GM21529 (cell line): ENCODE measurements at regions not wholly inside any gene's neighbourhood (a gene's known extent, or its start where the extent isn't known, plus 50 kb on each side); places are given as distances from the start of the nearest gene placed in this dataset.
A peak's percentile ranks its signal among the peaks of the same experiment; 100 is the strongest.

Source experiments
- ATAC-seq: cut with Tn5 transposase; IDR thresholded peaks from one replicate; pipeline ENCODE4 v1.9.1; 2021; ENCODE audit not compliant: unreplicated experiment

DNA sequence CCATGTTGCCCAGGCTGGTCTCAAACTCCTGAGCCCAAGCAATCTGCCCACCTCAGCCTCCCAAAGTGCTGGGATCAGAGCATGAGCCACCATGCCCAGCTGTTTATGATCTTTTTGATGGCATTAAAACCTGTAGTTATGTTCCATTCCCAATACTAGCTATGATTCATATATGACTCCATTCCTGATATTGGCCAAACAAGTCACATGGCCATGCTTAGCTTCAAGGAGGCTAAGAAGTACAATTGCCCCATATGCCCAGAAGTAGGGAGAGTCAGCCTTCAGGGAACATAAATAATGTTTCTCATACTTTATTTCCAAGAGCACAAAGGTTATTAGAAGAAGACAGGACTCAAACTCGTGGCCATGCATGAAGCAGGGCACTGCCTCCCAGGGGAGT lies 132.4 kb upstream of the RAB6C start:
- no peak for ATAC-seq

DNA sequence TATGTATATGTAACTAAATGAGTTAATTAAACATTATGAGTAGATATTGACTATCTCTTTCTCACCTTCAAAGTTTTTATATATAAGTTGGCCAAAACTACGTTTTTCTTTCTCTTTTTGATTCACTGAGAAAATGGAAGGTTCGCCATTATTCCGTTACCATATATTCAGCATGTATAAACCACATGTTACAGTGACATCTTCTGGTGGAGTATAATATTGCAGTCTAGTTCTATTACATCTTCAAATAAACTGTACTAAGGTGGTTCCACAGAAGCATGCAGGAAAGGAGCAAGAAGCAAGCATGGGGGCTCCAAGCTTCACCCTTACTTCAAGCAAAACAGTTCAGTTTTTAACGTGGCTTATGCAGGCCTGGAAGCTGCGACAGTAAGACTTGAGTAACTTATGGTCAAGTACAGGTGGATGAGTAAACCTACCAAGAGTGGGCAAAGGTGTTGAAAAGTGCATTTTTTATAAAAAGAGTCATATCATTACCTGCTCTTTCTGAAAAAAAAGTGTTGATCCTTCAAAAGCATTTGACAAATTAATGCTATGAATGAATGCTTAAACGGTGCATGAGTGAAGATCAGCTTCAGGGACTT lies 129.8 kb upstream of the RAB6C start:
- peak; percentile 64 for ATAC-seq

- no peak for ATAC-seq
Observed at GRCh38 chr2:129857200-129857599, 122.3 kb upstream of the RAB6C start.

GRCh38 chr2:129859175-129859574 lies 120.3 kb upstream of the RAB6C start:
- no peak for ATAC-seq

GRCh38 chr2:129860088-129860487 lies 119.4 kb upstream of the RAB6C start:
- no peak for ATAC-seq

GRCh38 chr2:129861666-129862288 lies 117.7 kb upstream of the RAB6C start:
- no peak for ATAC-seq

GRCh38 chr2:129862668-129863067 lies 116.8 kb upstream of the RAB6C start:
- ATAC-seq = no peak

DNA sequence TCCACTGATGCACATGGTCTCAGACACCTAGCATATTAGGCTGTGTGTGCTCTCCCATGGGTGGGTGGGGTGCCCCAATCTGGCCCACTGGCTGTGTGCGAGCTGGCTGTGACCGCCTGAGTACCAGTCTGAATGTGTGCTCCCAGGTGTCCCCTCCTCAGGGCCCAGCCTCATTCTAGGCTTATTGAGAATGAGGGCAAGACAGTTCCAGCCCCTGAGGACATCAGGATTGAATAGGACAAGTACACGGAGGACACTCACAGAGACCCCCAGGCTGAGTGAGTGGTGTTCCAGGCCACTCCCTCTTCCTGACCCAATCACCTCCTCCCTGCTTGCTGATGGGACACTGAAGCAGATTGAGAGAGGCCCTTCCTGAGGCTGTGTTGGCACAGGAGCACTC lies 116.1 kb upstream of the RAB6C start:
- ATAC-seq = no peak

DNA sequence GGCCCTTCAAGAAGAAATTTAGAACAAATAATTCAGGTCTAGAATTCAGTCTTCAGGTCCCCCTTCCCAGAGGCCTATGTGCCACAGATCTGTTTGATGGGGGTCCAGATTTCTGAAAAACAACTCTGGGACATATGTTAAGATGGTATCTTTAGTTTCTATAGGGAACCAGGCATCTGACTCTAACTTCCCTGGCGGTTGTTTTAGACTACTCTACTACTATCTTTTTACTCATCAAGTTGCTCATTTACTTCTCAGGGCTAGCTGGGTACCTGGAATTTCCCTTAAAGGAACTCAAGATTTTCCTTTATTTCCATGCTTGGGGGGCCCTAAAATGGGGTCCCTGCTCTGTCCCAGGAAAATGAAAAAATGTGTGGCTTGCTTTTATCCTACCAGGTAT lies 114.7 kb upstream of the RAB6C start:
- ATAC-seq = no peak

DNA sequence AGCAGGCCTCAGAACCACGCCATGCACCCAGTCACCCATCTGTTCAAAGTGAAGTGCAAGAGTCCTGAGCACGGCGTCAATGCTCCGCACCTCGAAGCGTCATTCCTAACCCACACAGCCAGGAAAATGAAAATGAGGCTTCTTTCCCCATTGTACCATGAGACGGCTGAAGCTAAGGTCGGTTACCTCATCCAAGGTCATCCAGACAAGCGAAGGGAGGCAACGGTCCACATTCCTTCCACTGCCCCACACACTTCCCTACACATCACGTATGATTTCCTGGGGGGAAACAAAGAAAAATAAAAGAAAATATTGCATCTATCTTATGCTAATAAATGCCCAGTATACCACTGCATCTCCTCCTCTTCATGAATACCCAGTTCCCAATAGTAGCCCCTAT lies 113.5 kb upstream of the RAB6C start:
- no peak for ATAC-seq

DNA sequence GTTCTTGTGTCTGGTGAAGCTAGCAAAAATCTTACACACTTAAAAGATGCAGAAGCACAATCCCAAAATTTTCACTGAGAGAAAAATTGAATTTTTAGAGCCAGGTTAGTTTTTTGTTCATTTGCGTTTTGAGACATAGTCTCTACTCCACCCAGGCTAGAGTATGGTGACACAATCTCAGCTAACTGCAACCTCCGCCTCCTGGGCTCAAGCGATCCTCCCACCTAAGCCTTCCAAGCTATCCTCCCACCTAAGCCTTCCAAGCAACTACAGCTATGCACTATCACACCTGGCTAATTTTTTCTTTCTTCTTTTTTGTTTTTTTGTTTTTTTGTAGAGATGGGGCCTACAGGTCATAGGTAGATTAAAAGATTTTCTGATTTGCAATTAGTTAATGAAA lies 113.1 kb upstream of the RAB6C start:
- no peak for ATAC-seq

- no peak for ATAC-seq
Observed at GRCh38 chr2:129868151-129868550, 111.3 kb upstream of the RAB6C start.

DNA sequence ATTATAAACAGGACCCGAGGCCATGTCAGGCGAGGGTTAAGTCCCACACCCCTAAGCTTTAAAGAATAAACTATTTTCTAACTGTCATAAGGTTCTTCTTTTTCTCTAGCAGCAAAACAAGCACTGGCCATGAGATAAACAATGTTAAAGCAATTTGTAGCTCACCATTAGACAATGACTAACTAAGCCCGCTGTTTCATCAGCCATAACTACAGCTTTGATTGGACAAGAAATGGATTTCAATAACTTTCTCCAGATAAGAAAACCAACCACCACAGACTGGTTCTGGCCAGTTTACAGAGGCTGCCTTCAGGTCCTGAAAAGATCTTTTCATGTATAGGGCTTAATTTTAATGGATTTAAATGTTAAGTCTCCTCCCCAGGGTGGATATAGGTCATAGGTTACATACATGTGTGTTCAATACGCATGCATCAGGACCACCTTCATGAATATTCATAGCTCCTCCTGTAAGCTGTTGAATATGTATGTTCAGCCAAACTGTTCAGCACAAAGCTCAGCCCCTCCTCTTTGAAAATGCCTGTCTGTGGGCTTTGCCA lies 108.7 kb upstream of the RAB6C start:
- ATAC-seq = no peak

DNA sequence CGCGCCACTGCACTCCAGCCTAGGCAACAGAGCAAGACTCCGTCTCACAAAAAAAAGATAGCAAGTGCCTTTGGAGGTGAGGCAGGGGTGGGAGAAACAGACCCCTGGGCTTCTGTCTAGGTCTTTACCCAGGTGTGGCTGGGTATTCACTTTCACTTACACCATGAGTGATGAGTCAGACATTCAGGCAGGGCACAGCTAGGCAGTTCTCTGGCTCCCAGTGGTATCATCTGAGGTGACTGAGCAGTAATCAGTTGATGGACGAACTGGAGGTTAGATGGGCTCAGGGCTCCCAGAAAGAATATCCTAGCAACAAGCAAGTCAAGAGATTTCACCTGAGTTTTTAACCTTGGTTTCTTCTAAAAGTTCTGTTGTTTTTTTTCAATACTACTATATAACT lies 107.0 kb upstream of the RAB6C start:
- ATAC-seq = no peak

DNA sequence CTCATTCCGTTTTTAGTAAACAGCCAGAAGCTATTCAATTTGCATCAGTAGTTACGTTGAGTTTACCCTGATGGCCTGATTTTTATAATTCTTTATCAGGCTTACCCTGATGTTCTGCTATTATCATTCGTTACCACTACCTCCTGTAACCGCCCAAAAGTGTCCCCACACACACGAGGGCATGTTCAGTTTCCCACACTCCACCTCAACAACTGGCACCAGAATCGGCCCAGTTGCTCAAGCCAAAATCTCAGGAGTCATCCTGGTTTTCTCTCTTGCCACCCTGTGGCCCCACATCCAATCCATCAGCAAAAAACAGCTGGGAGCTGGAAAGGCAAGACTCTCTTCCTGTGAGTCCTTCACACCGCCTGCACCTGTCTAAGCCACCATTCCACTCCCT lies 102.9 kb upstream of the RAB6C start:
- no peak for ATAC-seq

GRCh38 chr2:129877289-129877741 lies 102.2 kb upstream of the RAB6C start:
- ATAC-seq = peak; percentile 85

DNA sequence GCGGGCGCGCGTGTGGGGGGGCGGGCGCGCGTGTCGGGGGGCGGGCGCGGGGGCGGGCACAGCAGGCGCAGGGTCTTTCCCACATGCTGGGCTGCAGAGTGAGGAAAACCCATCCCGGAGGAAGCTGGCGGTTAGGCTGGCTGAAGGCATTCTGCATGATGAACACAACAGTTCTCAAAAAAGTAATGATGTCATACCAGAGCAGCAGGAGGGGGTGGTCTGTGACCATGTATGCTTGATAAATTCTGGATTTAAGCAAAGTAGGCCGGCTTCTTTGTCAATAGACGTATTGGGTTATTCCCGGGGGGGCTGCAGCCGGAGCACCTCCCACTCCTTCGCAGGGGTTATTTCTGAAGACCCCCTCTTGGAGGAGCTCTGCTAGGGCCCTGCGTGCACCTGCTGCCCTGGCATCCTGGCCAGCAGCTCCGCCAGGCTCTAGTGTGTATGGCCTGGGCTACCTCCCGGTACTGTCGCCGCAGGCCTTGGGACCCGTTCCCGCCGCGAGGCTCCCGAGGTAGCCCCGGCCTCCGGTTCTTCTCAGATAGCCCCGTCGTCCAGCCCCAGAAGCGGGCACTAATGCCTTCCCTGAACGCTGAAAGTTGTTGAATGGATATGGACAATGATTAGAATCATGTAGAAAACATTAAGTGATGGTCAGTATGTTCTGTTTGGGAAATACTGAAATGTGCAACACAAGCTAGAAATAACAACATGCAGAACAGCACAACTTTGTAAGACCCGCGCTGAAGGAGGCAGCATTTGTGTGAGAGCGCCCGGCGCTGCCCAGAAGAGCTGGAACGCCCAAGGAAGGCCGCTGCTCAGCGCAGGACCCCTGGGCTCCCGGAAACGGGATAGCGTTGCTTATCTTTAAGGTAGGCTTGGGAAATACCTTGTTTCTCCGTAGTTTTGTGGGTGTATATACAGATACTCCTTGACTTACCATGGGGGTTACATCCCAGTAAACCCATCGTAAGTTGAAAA lies 101.4 kb upstream of the RAB6C start:
- ATAC-seq = peak; percentile 20

DNA sequence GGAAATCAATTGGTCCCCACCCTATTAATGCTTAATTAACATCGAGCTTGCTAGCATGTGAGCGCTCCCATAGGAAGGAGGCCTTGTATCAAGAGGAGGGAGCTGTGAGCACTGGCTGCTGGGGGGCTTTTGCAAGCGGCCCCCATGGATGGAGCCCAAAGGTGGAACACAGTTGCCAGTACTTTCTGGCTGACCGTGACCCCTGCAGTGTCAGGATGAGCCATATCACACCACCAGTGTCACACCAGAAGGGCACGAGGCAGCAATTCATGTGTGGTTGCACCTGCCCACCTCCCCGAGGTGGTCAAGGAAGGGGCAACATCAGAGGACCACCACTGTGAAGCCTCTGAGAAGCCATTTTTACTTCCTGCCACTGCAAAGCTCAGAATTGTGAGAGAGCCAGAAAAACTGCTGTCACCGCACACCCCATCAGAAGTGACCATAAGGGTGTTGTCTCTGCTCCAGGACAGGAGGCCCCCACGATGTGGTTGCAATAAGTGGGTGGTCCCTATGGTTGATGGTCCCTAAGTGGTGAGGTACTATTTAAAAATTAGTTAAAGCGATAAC lies 99.8 kb upstream of the RAB6C start:
- ATAC-seq = no peak

DNA sequence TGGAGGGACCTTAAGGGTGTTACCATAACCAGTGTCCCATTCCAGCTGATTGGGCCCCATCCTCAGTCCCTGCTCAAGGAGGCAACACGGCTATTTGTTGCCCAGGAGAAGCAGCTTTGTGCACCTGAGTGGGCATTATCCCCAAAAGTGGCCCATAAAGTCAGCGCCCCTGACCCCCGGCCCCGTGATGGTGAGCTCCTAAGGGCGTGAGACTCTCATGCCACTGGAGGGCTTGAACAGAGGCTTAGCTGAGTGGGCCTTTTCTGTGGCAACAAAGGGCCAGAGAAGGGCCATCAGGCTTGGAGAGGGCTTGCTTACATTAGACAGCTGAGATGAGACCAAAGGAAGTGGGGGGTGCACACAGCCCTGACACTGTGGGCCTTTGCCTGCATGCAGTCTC lies 99.2 kb upstream of the RAB6C start:
- ATAC-seq = no peak

- ATAC-seq = no peak
Observed at GRCh38 chr2:129880971-129881370, 98.5 kb upstream of the RAB6C start.

- ATAC-seq = no peak
Observed at GRCh38 chr2:129881786-129882396, 97.6 kb upstream of the RAB6C start.
